NCI-H1048 (cell line): ENCODE measurements at regions not wholly inside any gene's neighbourhood (a gene's known extent, or its start where the extent isn't known, plus 50 kb on each side); places are given as distances from the start of the nearest gene placed in this dataset.
"Not testable (repeated sequence)": the region's sequence is repeated elsewhere in the genome, so short reads cannot be mapped to it uniquely, and the experiment has no call there.

Experiments
- DNase-seq: peaks from one replicate; lab custom pipeline; 2025; lab: John Stamatoyannopoulos, UW

DNA sequence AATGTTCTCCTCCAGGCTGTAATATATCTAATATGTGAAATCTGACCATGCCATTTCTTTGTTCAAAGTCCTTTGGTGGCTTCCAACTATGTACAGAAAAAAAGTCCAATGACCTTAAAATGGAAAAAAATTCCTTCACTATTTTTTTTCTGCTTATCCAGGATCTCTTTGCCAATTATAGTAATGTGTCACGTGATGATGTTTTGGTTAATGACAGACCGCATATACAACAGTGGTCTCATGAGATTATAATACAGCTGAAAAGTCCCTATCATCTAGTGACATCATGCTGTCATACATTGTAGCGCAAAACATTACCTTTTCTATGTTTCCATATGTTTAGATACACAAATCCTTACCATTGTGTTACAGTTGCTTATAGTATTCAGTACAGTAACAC lies 477.6 kb downstream of the TMEM232 start:
- DNase-seq: no peak

- DNase-seq: no peak
Measured at GRCh38 chr5:110250355-110250754, 476.1 kb downstream of the TMEM232 start.

GRCh38 chr5:110250755-110251154 lies 475.7 kb downstream of the TMEM232 start:
- no peak for DNase-seq

DNA sequence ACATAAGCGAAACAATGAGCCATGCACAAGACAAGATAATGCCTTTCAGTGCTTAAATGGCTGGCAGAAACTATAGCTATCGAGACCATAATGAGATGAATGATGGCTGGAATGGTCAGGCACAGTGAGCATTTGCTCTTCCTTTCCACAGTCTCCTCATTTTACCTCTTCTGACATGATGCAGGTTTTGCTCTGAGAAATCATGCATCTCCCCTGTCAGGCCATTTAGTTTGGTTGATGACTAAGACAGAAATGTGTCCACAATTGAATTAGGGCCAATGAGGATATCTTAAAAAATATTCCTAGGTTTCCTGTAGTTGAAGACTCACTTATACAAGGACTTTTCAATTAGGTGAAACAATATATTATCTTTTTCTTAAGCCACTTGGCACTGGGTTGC lies 475.1 kb downstream of the TMEM232 start:
- no peak for DNase-seq

GRCh38 chr5:110255194-110255593 lies 471.3 kb downstream of the TMEM232 start:
- DNase-seq: no peak

DNA sequence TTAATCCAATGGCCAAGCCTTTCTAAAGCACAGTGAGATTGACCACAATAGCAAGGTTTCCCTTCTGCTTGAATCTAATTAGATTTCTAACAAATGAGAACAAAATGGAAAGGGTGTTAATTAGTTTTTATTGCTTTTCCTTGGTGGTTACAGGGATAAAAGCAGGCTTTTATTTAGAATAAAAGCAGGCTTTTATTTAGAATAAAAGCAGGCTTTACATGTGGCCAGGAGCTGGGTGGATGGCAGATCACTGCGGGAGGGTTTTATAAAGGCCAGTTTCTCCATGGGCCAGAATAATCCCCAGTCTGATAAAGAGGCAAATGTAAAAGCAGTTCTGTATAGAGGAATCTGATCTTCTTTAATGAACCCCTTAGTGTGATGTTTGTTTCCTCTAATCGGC lies 470.2 kb downstream of the TMEM232 start:
- DNase-seq: no peak

DNA sequence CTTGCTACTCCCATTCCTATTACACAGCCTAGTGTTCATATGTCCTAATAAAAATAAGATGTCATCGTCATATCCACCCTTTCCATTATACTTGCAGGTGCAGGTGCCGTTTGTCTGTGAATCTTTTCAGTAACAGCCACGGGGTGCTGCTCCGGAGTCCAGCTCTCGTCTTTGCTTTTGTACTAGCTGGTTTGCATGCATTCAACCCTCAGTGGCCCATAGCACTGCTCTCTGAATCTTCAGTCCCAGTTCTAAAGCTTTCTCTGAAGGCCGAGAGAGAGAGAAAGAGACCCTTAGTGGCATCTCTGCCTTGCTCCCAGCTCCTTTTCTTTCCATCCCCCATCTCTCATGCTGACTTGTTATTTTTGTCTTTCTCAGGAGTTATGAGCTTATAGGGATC lies 468.5 kb downstream of the TMEM232 start:
- no peak for DNase-seq

DNA sequence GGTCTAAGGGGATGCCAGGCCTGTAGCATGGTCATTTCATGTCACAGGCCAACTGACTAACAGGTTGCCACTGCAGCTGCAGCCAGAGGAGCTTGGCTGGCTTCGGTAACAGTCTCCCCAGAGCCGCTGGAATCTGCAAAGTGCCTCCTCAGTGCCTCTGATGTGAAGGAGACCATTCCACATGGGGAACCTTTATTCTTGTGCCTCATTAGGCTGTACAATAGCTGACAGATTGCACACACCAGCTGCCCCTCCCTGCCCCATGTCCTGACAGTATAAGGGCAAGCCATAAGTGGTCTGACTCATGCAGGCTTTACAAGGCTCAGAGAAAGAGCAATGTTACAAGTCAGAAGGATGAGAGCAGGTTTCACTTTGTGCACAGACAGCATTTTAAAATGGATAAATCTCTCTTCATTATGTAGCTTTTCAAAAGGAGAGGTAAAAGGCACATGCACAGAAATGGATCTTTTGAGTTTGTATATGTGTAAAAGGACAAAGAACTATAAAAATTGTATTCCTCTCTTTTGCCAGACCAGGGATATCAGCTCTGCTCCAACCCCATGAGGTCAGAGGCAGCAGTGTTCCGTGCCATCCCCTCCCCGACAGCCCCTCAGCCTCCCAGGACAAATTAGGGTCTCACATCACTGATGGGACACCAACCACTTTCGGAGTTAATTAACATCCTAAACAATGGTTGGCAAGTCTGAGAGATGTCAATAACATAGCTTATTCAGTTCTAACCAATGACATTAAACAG lies 467.8 kb downstream of the TMEM232 start:
- no peak for DNase-seq

GRCh38 chr5:110262749-110263148 lies 463.7 kb downstream of the TMEM232 start:
- no peak for DNase-seq

DNA sequence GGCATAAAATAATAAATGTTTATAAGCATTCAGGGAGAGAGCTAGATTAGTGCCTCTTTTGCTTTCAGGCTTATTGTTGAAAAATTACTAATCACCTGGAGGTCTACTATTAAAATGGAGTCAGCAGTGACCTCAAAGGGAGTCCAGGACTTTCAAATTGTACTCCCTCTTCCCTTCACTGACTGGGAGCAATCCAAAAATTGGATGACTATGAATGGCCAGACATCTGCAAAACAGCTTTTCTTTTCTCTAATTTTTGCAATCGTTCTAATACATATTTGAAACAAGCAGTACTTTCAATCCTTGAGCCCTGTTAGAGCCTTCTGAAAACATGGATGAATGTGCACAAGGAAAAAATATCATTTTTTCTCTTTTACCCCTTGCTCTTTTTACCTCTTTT lies 461.8 kb downstream of the TMEM232 start:
- no peak for DNase-seq

- no peak for DNase-seq
Measured at GRCh38 chr5:110265162-110265561, 461.3 kb downstream of the TMEM232 start.

DNA sequence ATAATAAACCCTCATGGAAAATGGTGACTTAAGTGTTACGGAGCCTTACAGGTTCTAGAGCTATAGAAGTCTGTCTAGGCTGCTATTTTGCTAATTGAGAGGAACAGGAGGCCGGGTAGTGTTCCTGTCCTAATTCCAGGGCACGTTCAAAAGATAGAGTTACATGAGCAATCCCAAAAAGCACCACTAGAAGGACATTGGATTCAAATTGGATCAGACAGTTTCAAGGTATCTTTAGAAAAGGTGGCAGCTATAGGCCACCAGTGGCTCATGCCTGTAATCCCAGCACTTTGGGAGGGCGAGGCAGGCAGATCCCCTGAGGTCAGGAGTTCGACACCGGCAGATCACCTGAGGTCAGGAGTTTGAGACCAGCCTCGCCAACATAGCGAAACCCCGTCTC lies 458.8 kb downstream of the TMEM232 start:
- DNase-seq: no peak

- no peak for DNase-seq
Measured at GRCh38 chr5:110268283-110268682, 458.2 kb downstream of the TMEM232 start.

GRCh38 chr5:110268985-110269384 lies 457.5 kb downstream of the TMEM232 start:
- DNase-seq: no peak

- DNase-seq: no peak
Measured at GRCh38 chr5:110269478-110270142, 456.9 kb downstream of the TMEM232 start.

GRCh38 chr5:110275878-110276277 lies 450.6 kb downstream of the TMEM232 start:
- DNase-seq: no peak

DNA sequence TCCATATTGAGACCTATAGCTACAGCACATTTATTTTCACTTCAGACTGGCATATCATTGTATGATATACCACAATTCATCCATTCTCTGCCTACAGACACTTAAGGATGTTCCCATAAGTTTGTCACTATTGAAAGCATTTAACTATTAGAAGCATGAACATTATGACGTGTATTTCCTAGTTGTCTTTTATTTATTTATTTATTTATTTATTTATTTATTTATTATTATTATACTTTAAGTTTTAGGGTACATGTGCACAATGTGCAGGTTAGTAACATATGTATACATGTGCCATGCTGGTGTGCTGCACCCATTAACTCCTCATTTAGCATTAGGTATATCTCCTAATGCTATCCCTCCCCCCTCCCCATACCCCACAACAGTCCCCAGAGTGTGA lies 448.0 kb downstream of the TMEM232 start:
- not testable (repeated sequence) for DNase-seq

DNA sequence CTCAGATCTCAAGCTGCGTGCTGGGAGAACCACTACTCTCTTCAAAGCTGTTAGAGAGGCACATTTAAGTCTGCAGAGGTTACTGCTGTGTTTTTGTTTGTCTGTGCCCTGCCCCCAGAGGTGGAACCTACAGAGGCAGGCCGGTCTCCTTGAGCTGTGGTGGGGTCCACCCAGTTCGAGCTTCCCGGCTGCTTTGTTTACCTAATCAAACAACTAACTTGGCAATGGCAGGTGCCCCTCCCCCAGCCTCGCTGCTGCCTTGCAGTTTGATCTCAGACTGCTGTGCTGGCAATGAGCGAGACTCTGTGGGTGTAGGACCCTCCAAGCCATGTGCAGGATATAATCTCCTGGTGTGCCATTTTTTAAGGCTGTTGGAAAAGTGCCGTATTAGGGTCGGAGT lies 442.4 kb downstream of the TMEM232 start:
- not testable (repeated sequence) for DNase-seq

- no peak for DNase-seq
Measured at GRCh38 chr5:110288766-110289511, 437.5 kb downstream of the TMEM232 start.

DNA sequence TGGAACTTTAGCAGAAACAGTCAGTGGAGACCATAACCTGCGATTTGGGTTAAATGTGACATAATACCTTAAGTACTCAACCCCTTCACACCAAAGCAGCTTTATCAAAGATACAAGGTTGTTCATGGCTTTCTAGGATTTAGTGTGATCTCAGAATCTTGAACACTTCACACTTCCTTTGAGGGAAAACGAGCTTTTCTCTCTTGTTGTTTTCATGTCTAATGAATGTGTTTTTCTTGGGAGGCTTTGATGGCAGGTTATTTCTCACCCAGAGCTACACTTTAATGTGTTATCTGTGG lies 437.0 kb downstream of the TMEM232 start:
- no peak for DNase-seq

- DNase-seq: no peak
Measured at GRCh38 chr5:110290542-110290941, 435.9 kb downstream of the TMEM232 start.

GRCh38 chr5:110294281-110294680 lies 432.2 kb downstream of the TMEM232 start:
- no peak for DNase-seq

DNA sequence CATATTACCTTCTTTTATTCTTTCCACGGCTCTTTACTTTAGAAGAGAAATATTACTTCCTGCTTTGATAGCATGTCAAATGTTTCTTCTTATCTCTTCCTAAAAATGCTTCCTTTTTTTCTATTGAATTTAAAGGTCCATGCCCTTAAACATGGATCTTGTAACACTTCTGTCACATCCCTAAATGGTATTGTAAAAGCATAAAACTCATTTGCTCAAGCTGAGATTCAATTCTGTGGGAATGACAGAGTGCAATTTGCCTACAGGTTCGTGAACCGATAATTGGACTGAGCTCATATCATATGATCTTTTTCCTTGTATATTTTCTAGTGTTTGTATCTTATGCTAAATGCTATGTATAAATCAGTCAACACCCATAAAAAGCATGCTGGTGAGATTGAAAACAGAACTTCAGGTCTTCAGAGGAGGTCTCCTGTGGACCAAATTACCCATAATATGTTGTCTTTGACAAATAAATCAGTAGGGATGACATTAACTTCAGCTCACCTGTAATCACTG lies 429.3 kb downstream of the TMEM232 start:
- DNase-seq: no peak
